HG02623 (cell line): ENCODE measurements at regions not wholly inside any gene's neighbourhood (a gene's known extent, or its start where the extent isn't known, plus 50 kb on each side); places are given as distances from the start of the nearest gene placed in this dataset.

Experiments used
- ATAC-seq: cut with Tn5 transposase; IDR thresholded peaks from one replicate; pipeline ENCODE4 v1.9.1; 2021; ENCODE audit warnings: moderate library complexity; ENCODE audit not compliant: unreplicated experiment

DNA sequence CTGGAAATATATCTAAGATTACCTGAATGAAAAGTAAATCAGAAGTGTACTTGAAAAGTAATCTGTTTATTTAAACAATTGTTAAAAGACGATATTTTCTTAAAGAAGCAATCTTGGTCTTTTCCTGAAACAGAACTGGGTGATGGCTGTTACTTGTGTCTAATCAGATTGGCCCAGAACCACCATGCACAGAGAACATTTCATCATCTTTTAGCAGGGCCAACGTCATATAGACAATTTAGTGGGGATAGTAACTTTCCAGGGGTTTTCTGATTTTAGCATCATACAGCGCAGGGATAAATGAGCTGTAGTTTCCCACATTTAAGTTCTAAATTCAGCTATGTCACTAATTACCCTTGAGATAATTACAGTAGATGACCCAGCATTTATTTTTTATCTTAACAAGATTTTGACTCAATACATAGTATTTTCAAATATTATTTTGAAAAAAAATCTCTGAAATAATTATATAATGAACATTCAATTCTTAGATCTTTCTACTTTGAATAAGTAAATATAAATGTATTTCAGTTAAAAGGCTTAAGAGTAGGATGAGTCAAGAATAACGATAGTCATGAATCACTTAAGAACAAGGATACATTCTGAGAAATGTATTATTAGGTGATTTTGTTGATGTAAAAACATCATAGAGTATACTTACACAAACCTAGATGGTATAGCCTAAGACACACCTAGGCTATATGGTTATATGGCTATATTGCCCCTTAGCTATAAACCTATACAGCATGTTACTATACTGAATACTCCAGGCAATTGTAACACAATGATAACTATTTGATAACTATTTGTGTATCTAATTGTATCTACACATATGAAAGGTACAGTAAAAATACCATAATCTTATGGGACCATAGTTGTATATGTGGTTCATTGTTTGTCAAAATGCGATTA is 103.8 kb upstream of the MME start:
- ATAC-seq, result no peak

DNA sequence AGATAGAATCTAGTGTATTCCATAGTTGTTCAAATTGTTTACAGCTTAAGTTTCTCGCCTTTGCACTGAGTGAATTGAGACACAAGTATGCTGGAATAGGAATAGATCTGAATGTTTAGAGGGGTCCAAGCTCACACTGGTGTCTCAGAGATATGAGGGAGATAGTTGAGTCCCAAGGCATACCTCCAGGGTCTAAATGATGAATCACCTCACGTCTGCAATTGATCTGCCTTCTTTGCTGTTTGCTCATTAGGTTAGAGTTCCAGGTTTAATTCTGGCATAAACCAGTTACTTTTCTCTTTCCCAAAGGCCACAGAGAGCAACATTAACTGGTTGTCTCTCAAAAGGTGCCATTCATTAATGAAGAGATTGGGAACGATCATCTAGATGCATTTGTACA is 106.3 kb upstream of the MME start:
- no peak for ATAC-seq

DNA sequence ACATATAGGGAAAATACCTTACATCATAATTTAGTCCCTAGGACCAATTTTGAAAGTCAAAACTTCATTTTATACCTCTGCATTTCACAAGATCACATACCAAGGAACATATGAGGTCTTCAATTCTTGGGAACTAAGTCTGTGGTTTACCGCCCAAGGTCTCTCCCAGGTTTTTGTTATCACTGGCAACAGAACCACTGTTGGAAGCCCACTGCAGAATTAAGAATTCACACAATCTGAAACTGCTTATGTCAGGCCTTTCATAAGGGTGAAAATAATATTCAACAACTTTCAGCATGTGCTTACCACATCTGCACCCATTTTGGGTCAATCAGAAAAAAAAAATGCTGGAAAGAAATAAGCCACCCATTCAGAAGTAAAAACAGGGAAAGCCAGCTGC is 107.2 kb upstream of the MME start:
- no peak for ATAC-seq

DNA sequence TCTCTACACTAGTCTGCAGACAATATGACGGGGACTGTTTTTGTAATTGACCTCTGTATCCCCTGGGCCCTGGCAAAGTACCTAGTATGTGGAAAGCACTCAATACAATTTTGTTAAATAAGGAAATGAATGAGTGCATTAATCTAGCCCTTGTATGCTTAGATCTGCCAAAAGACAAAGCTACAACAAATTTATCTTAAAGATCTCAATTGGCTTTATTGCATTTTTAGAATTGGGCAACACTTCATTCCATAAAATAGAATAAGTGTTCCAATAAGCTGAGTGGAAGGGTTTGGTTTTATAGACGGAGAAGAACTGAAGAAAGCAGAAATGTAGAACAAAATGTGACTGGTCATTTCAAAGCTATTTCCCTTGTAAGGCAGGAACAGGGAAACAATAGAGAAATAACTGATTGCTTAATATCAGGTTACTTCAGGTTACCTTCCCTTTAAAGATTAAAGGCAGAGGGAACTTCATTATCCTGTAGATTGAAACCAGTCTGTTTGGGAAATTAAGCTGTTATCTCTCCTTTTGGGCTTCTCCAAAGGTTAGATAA is 108.3 kb upstream of the MME start:
- no peak for ATAC-seq

DNA sequence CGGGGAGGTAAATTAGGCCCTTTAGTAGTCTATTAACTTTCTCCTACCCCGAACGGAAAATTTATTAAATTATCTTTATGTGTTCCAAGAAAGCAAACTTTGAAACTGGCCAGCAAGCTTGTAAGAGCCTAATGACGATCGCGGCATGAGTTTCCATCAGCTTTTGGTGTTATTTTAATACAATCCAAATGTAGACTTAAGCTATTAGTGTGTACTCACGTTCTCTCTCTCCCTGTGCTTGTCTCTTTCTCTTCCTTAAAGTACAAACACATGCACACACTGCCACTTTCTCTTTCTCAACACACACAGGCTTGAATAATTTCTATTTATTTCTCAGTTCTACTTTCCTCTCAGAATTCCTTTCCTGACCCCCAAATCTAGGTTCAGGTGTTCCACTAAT is 108.8 kb upstream of the MME start:
- no peak for ATAC-seq

DNA sequence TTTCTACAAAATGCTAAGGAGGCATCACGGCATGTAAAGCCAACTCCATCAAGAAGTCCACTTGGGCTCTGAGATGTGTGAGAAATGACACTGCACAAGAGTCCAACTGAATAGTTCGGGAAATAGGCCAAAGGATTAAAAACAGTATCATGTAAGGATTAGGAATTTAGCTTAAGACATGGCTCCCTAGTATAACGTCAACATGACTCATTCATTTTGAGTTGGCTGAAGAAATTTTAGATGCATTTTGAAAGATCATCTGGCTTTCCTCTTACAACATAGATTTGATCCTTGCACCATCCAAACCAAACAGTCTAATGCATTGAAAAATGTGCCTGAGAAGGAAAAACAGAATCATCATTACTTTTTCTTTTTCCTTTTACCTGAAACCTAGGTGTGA is 109.3 kb upstream of the MME start:
- ATAC-seq, result no peak

DNA sequence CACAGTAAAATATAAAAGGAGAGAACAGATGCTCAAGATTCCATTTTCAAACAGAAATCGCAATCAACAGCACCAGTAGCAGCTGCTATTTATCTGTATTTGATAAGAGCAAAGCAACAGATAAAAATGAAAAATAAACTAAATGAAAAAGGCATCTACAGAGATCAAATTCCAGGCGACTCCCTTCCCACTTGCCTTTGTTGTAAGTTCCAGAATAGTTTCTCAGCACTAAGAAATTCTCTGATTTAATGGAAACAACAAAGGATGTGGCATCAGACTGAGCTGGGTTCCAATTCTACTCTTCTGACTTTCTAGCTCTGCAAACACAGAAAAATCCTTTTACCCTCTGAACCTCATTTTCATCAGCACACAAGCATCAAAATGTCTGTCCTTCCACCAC is 110.8 kb upstream of the MME start:
- no peak for ATAC-seq

DNA sequence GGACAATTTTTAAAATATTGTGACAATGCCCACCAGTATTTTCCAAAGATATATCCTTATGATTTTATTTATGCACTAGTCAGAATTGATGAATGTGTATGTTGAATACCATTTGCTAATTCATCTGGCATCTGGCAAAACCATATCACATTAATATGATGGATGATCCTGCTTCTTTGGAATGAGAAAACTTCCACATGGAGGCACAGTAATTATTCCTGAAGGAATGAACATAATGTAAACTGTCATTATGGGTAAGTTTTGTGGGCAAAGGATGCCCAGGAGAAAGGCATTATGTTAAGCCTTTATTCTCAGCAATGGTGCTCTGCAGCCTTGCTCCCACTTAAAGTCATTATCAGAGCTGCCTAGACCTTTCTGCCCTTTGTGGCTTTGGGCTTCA is 113.0 kb upstream of the MME start:
- ATAC-seq, result no peak

DNA sequence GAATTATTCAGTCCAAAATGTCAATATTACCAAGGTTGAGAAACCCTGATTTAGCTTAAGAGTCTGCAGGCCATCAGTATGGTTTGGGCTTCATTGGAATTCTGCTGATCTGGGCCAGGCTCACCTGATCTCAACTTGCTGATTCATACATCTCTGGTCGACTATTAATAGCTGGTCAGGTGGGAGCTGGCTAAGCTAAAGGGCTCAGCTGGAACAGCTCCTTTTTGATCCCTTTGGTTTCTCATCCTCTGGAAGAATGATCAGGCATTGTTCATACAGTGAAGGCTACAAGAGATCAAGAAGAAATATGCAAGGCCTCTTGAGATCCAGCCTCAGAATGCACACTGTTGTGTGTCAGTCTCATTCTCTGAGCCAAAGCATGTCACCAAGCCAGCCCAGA is 123.3 kb upstream of the MME start:
- no peak for ATAC-seq

DNA sequence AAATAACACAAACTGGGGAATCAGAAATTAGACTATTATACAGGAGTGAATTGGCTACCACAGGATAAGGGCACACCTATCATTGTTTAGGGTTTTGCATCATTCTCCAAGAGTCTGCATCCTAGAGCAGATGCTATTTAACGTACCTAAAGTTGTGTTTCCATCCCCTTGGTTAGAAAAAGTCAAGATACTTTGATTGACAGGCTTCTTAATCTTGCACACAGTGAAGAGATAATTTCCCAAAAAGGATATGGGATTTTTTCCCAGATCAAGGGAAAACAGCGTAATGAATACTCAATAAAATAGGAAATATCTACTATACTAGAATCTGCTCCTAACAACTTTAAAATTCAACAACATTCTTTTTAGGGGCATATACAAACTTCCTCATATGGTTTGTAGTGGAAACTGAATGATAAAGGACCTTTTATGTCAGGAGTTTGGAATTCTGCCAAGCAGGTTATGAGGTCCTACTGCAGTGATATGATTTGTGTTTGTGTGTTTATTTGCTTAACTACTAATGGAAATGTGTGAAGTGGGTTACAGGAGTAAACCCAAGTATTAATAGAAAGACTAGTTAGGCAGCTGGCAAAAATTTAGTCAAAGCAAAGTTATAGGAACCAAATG is 124.1 kb upstream of the MME start:
- ATAC-seq, result no peak

DNA sequence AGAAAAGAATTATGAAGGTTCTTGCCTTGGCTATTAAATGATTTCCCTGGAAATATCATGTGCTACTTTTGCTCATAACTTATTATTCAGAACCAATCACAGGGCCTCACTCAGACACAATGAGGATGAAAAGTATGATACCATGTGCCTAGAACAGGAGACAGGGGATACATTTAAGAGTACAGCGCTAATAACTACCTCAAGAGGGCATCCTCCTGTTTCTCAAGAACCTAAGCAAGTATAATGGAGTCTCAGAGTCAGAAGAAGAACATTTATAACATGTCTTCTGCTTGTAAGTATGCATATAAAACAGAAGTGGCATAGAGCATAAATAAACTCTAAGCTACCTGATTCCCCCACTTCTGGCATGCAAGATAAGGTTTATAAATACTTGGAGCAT is 125.4 kb upstream of the MME start:
- ATAC-seq, result no peak

DNA sequence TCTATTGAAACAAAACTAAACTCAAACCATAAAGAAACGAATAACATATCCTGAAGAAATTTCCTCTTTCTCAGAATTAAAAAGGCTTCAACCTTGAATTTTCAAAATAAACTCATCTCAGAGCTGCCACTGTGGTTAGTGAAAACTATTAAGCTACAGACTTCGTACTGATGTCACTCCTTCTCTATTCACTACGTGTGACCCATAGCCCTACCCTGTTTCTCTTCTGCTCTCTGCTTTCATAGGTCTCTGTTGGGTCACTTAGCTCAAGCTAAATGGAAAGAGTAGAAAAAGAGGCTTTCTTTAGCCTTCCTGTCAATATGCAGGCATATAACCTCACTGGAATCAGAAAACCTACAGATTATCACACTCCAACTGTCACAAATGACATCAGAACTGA is 126.6 kb upstream of the MME start:
- ATAC-seq, result no peak

DNA sequence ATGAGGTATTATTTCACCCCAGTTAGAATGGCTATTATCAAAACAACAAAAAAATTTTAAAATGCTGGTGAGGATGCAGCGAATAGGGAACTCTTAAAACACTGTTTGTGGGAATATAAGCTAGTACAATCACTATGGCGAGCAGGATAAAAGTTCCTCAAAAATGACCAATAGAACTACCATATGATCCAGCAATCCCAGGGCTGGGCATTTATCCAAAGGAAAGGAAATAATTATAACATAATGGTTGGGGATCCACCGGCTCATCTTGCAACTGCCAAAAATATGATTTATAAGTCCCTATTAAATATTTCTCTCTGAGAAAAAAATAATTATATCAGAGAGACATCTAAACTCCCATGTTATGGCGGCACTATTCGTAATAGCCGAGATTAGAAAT is 127.6 kb upstream of the MME start:
- no peak for ATAC-seq

DNA sequence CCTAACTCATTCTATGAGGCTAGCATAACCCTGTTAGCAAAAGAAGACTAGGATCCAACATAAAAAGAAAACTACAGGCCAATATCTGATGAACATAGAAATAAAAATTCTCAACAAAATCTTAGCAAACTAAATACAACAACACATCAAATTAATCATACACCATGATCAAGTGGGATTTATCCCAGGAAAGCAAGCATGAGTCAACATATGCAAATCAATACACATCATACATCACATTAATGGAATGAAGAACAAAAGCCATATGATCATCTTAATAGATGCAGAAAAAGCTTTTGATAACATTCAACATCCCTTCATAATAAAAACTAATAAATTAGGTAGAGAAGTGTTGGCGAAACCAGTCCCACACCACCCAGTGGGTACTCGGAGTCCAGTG is 136.1 kb upstream of the MME start:
- ATAC-seq, result no peak

DNA sequence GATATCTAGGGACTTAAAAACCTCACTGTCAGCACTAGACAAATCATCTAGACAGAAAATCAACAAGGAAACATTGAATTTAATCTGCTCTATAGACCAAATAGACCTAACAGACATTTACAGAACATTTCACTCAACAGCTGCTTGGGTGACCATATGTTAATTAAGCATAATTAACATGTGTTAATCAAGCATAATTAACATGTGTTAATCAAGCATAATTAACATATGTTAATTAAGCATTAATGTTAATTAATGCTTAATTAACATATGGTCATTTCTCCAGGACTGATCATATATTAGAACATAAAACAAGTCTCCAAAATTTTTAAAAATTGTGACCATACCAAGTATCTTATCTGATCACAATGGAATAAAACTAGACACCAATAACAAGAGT is 137.3 kb upstream of the MME start:
- ATAC-seq, result no peak

DNA sequence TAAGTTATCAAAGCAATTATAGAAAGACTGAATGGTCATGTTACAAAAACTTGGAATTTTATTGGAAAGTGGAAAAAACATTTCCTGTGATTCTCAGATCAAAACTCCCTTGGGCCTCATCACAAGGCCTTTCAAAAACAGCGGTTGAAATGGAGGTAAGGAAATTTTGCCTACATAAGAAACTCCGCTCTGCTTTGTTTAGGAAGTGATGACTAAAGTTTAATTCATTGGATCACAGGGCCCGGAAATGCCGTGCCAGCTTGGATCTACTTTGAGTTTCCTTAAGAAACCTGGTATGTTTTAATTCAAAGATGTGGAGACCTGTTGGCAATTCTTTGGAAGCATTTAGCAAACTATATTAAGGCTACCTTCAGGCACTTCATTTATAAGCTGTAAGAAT is 143.9 kb upstream of the MME start:
- ATAC-seq, result no peak

DNA sequence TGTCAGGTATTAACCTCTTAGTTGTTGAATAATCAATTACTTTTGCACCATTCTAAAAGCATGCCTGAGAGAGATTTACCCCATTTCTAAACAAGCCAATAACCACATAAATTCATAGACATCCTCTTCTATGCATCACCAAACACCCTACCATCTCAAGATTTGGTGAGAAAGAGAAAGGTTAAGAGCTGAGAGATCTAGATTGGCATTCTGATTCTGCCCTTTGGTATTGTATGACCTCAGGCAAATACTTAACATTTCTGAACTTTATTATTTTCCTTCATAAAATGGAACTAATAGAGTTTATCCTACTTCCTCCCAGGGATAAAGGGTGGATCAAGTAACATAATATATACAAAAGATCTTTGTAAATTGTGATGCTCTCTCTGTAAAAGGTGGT is 146.5 kb upstream of the MME start:
- no peak for ATAC-seq

DNA sequence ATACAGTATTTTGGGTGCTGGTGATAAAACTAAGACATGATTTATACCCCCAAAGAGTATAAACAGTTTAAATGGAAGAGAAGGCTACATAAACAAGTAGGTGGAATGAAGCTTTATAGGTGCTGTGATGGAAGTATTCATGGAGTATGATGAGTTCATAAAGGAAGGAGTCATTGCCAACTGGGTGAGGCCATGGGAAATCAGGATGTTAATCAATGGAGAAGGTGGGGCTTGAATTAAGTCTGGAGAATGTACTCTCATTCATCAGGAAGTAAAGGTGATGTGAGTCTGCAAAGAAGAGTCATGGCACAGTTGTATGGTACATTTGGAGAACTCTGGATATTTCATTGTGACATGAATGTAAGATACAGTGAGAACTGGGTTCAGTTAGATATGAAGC is 147.5 kb upstream of the MME start:
- no peak for ATAC-seq

DNA sequence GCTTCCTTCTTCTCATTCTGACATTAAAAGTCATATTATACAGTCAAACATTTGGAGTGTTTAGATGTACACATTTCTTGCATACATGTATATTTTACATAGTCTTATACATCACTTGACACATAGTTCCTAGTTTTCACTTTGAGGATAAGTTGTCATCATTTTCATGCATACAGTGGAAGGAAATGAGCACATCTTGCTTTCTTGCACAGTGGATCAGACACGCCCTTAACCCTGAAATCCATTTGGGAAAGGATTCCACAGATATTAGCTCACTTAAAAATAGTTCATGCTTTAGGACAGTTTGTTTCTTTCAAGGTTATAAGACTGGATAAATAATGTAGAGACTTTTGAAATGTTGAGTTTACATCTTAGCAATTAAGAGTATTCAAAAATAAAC is 148.6 kb upstream of the MME start:
- ATAC-seq, result no peak

DNA sequence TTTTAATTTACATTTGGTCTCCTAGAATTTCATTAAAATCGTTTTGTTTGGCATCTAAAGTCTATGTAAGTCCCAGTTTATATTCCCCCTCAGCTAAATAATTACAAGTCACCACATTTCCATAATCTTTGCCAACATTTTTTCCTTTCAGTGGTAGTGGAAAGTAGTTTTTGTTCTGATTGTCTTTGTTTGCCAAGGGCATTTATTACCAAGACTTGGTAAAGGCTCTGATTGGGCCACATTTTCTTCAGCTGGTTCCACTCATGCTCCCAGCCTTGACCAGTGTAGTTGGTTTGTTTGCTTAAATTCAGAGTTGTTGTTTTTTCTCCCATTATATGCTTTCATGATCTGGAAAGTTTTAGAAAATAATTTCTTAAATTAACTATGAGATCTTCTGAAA is 153.4 kb upstream of the MME start:
- ATAC-seq, result no peak

DNA sequence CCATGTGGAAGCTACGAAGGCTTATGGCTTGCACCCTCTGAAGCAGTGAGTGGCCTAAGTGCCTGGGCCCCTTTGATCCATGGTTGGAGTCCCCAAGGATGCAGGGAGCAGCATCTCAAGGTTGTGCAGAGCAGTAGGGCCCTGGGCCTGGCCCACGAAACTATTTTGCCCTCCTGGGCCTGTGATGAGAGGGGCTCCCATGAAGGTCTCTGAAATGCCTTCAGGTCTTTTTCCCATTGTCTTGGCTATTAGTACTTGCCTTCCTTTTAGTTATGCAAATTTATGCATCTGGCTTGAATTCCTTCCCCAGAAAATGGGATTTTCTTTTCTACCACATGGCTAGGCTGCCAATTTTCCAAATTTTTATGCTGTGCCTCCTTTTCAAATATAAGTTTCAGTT is 158.8 kb upstream of the MME start:
- ATAC-seq, result no peak

DNA sequence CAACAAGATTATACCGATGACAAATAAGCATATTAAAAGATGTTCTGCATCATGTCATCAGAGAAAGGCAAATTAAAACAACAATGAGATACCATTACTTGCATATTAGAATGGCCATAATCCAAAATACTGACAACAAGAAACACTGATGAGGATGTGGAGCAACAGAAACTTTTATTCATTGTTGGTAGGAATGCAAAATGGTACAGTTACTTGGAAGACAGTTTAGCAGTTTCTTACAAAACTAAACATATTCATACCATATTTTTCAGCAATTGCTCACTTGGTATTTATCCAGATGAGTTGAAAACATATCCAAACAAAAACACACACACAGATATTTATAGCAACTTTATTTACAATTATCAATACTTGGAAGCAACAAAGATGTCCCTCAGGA is 160.9 kb upstream of the MME start:
- no peak for ATAC-seq
